Bronchial epithelial cell (primary cell): ENCODE measurements at regions not wholly inside any gene's neighbourhood (a gene's known extent, or its start where the extent isn't known, plus 50 kb on each side); places are given as distances from the start of the nearest gene placed in this dataset.

Experiments
- DNase-seq: peaks from one replicate; pipeline ENCODE4 v3.0.0-alpha.2; 2010; ENCODE audit warnings: low read depth
- FAIRE-seq: peaks from 2 replicates; lab custom pipeline; 2011; peaks lifted over from hg19 to GRCh38; lab: Jason Lieb, UNC
- H3K27me3 ChIP-seq: 2 replicates; pipeline ENCODE4 v1.5.1; 2011; ENCODE audit warnings: low read length; ENCODE audit not compliant: control insufficient read depth, insufficient read depth
- H3K36me3 ChIP-seq: 2 replicates; pipeline ENCODE4 v1.5.1; 2011; ENCODE audit warnings: low read length; ENCODE audit not compliant: control insufficient read depth, insufficient read depth
- H3K4me3 ChIP-seq: 2 replicates; pipeline ENCODE4 v1.5.1; 2011; ENCODE audit warnings: mild to moderate bottlenecking, low read depth, low read length, control low read depth
- TF ChIP-seq, protein P1 (sequence below): IDR thresholded peaks from 2 replicates; pipeline ENCODE4 v1.5.1; 2011; ENCODE audit warnings: mild to moderate bottlenecking, moderate library complexity, low read length, control low read depth, inconsistent platforms; ENCODE audit not compliant: insufficient read depth, severe bottlenecking

DNA sequence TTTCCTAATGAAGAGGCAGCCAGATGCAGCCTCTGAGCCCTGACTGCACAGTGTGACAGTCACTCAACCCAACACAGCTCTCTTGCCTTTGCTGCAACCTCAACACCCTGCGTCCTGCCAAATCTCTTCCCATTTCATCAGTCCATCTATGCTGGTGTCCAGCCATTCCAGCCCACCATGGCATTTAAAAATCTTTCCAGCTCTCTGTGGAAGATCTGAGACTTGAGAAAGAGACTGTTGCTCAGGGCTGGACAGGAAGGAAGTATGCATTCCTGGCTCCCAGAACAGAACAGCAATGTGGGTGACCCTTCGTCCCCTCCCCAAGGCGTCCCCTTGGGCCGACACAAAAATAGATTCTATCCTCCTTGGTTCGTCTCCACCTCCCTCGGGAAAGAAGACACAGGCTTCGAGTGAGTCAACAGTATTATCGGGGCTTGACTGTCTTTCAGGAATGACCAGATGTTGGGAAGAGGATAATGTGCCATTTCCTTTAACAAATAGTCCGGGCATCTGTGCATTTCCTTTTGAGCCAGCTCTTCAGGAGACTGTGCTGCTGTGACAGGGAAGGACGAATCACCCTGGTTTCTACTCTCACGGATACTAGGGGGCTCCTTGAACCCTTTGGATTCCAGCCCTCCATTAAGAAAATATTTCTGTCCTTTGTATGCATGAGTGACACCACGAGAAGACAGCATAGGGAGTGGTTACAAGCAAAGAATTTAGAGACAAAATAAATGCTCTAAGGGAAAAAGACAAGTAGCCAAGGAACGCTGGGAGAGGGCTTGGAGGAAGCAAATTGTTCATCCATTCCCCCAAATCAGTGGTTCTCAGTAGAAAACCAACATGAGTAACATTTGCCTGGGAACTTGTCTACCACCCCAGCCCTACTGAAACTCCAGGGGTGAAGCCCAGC lies 111.4 kb upstream of the CDC42BPA start:
- TF ChIP-seq, protein P1, sequence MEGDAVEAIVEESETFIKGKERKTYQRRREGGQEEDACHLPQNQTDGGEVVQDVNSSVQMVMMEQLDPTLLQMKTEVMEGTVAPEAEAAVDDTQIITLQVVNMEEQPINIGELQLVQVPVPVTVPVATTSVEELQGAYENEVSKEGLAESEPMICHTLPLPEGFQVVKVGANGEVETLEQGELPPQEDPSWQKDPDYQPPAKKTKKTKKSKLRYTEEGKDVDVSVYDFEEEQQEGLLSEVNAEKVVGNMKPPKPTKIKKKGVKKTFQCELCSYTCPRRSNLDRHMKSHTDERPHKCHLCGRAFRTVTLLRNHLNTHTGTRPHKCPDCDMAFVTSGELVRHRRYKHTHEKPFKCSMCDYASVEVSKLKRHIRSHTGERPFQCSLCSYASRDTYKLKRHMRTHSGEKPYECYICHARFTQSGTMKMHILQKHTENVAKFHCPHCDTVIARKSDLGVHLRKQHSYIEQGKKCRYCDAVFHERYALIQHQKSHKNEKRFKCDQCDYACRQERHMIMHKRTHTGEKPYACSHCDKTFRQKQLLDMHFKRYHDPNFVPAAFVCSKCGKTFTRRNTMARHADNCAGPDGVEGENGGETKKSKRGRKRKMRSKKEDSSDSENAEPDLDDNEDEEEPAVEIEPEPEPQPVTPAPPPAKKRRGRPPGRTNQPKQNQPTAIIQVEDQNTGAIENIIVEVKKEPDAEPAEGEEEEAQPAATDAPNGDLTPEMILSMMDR = no peak
- FAIRE-seq (no peak), DNase-seq (no peak)
- no peaks in the 10 kb centered on the region for H3K27me3 ChIP-seq
- no peaks in the 10 kb centered on the region for H3K36me3 ChIP-seq
- no peak overlapping the region for H3K4me3 ChIP-seq

DNA sequence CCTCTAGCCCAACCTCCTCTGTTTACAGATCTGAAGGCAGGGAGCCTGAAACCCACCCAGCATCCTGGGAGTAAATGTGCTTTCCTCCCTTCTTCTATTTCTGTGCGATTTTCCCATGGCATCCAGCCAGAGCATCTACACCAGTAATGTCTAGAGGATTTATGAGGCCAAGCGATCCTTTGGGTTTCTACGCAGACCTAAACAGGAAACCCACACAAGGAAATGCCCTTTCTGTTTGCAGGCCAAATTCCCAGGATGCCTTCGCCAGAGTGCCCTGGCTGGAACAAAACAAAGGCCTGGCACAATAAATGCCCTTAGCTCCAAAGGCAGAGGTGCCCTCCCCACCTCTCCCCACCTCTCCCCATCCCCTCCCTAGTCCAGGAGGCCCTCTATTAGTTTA lies 110.5 kb upstream of the CDC42BPA start:
- Histone ChIP-seq H3K36me3 (no peaks in the 10 kb centered on the region), H3K4me3 (no peak overlapping the region), H3K27me3 (no peaks in the 10 kb centered on the region)
- no peak for DNase-seq
- TF ChIP-seq, protein P1 = no peak
- FAIRE-seq = no peak

DNA sequence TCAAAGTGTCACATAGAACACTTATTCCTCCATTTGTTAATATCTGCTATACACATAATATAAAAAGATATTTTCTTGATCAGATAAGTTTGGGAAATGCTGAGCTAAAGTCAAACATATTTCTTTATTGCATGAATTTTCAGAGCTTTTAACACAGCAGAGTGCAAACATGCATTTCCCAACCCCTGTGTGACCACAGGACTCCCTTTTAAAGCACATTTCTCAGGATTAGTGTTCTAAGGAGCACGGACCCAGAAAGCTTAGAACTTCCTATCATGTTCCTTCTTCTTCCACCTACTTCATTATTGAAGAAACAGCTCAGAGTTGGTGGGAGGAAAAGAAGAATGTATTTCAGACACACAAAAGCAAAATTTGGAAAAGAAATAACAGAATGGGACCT lies 109.1 kb upstream of the CDC42BPA start:
- Histone ChIP-seq H3K36me3 (no peaks in the 10 kb centered on the region), H3K4me3 (no peak overlapping the region), H3K27me3 (no peaks in the 10 kb centered on the region)
- FAIRE-seq = no peak
- TF ChIP-seq, protein P1 = no peak
- no peak for DNase-seq

DNA sequence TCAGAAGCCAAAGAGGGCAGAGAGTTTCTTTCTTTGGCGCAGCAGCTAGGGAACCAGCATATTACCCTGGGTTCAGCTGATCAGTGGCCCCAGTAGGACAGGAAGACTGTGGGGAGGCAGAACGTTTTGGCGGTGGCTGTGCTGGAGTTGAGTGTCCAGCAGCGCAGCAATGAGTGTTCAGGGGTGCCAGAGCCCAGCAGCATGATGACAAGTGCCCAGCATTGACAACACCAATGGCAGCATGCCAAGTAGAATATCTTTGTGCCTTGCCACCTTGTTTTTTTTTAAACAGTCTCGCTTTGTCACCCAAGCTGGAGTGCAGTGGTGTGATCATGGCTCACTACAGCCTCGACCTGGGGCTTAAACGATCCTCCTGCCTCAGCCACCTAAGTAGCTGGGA lies 106.7 kb upstream of the CDC42BPA start:
- FAIRE-seq (no peak), DNase-seq (no peak)
- no peak overlapping the region for H3K4me3 ChIP-seq
- no peaks in the 10 kb centered on the region for H3K36me3 ChIP-seq
- TF ChIP-seq, protein P1 = no peak
- H3K27me3 ChIP-seq = no peaks in the 10 kb centered on the region

DNA sequence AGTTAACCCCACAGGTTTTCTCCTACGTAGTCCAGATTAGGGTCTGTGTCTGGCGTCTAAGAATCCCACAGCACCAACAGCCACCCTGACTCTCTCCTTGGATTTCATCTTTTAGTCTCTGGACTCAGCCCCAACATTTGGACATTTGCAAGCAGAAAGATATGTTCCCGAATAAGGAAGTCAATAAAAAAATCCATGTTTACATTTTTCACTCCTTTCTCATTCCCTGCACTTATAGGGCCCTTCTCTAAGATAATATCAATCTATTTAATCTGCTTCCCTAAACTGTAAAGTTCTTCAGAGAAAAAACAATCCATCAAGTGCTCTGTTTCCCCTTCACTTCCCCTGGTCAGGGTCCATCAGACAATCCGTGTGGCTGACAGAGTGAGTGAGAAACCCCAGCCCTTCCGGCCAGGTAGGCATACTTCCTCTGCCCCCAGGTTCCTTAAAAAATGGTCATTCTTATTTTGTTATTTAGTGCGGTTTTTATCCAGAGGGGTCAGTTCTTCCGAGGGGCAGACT lies 105.9 kb upstream of the CDC42BPA start:
- Histone ChIP-seq H3K27me3 (no peaks in the 10 kb centered on the region), H3K36me3 (no peaks in the 10 kb centered on the region), H3K4me3 (no peak overlapping the region)
- DNase-seq = no peak
- FAIRE-seq = no peak
- TF ChIP-seq, protein P1 = no peak

DNA sequence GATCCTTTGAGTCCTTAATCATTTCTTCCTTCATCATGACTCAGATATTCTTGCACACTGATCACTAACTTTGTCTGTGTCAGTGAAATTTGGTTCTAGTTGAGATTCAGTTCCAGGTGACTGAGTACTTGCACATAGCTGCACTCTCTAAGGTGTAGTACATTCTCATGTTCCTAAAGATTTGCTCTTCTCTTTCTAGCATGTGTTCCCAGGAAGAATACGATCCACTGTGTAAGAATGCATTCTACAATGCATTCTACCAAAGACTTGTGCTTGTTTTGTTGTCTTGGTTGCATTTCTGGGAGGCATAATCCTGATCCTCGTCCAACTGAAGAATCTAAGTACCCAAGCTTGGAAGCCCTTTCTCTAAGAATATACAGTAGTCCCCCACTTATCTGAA lies 104.3 kb upstream of the CDC42BPA start:
- no peak overlapping the region for H3K4me3 ChIP-seq
- DNase-seq = no peak
- H3K27me3 ChIP-seq = no peaks in the 10 kb centered on the region
- TF ChIP-seq, protein P1 = no peak
- H3K36me3 ChIP-seq = no peaks in the 10 kb centered on the region
- no peak for FAIRE-seq
